NB4 (cell line): ENCODE measurements at regions not wholly inside any gene's neighbourhood (a gene's known extent, or its start where the extent isn't known, plus 50 kb on each side); places are given as distances from the start of the nearest gene placed in this dataset.

Source experiments
- DNase-seq: peaks from one replicate; pipeline ENCODE4 v3.0.0; 2010; ENCODE audit warnings: low read depth
- H3K4me3 ChIP-seq: one replicate; pipeline ENCODE4 v1.5.1; 2011; ENCODE audit warnings: mild to moderate bottlenecking, low read depth, low read length, moderate library complexity
- MYC ChIP-seq: IDR thresholded peaks from 2 replicates; pipeline ENCODE4 v1.6.1; 2011; ENCODE audit warnings: low read depth, low read length
- POLR2A ChIP-seq: IDR thresholded peaks from 2 replicates; pipeline ENCODE4 v1.6.1; 2011; ENCODE audit warnings: mild to moderate bottlenecking; ENCODE audit not compliant: insufficient read length; ENCODE audit errors: extremely low read depth
- TF ChIP-seq, protein P1 (sequence below): IDR thresholded peaks from one replicate; pipeline ENCODE4 v1.5.1; 2012; ENCODE audit warnings: low read depth, low read length
- TF ChIP-seq, protein P2 (sequence below): IDR thresholded peaks from 2 replicates; pipeline ENCODE4 v1.6.1; 2011; ENCODE audit warnings: low read depth, low read length

DNA sequence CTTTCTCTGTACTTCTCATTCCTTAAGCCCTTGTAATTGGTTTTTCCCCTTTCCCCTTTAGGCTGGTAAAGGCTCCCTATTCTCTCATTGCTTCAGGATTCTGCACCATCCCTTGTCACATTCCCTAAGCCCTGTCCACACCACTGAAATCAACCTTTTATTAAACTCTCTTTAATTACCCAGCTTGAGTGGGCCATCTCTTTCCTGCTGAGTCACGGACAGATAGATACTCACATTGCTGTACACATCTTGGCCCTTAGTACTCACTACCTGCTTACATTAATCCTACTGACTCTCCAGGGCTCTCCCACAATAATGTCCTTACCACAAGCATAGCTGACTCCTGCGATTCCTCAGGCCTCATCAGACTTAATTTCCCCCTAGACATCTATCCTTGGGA lies 94.0 kb upstream of the PCGF5 start:
- H3K4me3 ChIP-seq: no peak overlapping the region
- TF ChIP-seq, protein P1, sequence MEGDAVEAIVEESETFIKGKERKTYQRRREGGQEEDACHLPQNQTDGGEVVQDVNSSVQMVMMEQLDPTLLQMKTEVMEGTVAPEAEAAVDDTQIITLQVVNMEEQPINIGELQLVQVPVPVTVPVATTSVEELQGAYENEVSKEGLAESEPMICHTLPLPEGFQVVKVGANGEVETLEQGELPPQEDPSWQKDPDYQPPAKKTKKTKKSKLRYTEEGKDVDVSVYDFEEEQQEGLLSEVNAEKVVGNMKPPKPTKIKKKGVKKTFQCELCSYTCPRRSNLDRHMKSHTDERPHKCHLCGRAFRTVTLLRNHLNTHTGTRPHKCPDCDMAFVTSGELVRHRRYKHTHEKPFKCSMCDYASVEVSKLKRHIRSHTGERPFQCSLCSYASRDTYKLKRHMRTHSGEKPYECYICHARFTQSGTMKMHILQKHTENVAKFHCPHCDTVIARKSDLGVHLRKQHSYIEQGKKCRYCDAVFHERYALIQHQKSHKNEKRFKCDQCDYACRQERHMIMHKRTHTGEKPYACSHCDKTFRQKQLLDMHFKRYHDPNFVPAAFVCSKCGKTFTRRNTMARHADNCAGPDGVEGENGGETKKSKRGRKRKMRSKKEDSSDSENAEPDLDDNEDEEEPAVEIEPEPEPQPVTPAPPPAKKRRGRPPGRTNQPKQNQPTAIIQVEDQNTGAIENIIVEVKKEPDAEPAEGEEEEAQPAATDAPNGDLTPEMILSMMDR: no peak
- TF ChIP-seq MYC (no peak), POLR2A (no peak)
- TF ChIP-seq, protein P2, sequence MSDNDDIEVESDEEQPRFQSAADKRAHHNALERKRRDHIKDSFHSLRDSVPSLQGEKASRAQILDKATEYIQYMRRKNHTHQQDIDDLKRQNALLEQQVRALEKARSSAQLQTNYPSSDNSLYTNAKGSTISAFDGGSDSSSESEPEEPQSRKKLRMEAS: no peak
- no peak for DNase-seq

DNA sequence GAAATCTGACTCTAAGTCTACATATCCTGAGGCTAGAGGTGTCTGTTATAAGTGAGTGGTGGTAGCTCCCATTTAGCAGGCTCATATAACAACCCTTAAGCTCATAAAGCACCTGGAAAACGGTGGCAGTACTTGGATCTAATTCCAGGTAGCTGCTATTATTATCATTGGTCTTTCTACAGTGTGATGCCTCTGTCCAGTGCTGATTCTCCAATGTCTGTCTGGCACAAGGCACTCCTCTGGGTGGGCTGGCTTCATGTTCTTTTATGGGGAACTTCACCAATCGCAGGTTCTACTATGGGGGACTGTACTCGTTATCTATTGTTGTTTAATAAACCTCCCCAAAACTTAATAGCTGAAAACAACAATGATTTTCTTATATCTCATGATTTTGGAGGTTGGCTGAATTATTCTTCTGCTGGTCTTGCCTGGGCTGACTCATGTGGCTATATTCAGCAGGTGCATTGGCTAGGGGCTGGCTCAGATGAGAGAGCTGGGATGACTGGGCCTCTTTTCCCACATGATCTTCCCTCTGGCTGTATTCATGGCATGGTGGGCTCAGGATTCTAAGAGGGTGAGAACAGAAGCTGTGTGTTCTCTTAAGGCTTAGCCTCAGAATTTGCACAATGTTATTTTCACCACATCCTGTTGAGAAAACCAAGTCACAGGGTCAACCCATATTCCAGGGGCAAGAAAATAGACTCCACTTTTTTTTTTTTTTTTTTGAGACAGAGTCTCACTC lies 93.0 kb upstream of the PCGF5 start:
- H3K4me3 ChIP-seq: no peak overlapping the region
- peak; percentile 26 for DNase-seq
- no peak for TF ChIP-seq POLR2A
- TF ChIP-seq, protein P1: no peak
- TF ChIP-seq MYC: no peak
- TF ChIP-seq, protein P2: no peak

DNA sequence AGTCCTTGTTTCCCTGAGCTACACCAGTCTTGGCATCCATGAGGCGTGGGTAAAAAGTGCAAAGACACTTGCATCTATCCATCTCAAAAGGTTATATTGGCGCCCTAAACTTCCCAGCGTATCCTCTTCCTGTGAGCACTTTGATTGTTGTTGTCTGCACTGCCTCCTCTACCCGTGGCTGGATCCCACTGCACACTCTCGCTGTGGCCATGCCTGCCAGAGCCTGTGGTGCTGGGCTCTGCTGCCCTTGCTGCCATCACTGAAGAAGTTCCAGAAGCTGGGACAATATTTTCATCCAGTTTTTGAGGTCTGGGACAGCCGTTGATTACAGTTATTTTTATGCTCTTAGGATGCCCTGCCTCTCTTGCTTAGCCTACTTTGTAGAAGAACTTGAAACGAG lies 85.3 kb upstream of the PCGF5 start:
- TF ChIP-seq, protein P1: no peak
- no peak for TF ChIP-seq MYC
- DNase-seq: no peak
- no peak overlapping the region for H3K4me3 ChIP-seq

GRCh38 chr10:91137011-91137643 lies 83.3 kb upstream of the PCGF5 start:
- DNase-seq: no peak
- H3K4me3 ChIP-seq: no peak overlapping the region
- TF ChIP-seq, protein P1: no peak
- TF ChIP-seq MYC (no peak), POLR2A (no peak)
- TF ChIP-seq, protein P2: no peak

DNA sequence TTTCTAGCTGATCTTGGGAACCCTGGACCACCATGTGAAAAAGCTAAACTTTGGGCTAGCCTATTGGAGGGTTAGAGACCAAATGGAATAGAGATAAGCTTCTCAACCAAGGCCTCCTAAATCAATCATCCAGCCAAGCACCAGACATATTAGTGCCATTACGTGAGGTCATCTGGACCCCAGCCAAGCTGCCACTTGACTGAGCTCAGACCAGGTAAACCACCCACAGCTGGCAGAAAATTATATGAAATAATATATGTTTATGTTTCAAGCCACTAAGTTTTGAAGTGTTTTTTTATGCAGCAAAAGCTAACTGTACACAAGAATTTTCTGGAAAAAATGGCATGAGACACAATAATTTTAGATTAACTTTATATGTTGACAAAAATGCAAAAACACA lies 82.6 kb upstream of the PCGF5 start:
- TF ChIP-seq, protein P1: no peak
- TF ChIP-seq POLR2A (no peak), MYC (no peak)
- TF ChIP-seq, protein P2: no peak
- H3K4me3 ChIP-seq: no peak overlapping the region
- DNase-seq: no peak
